Ishikawa (cell line): ENCODE measurements at regions not wholly inside any gene's neighbourhood (a gene's known extent, or its start where the extent isn't known, plus 50 kb on each side); places are given as distances from the start of the nearest gene placed in this dataset.

Experiments used
- CEBPB ChIP-seq: IDR thresholded peaks from 2 replicates; pipeline ENCODE4 v1.6.1; 2012
- CREB1 ChIP-seq: IDR thresholded peaks from 2 replicates; pipeline ENCODE4 v1.6.1; 2012; ENCODE audit warnings: low read depth
- EGR1 ChIP-seq: IDR thresholded peaks from 2 replicates; pipeline ENCODE4 v1.6.1; 2012
- EP300 ChIP-seq: IDR thresholded peaks from 2 replicates; pipeline ENCODE4 v1.6.1; 2012; ENCODE audit warnings: borderline replicate concordance
- FOXM1 ChIP-seq: IDR thresholded peaks from 2 replicates; pipeline ENCODE4 v1.6.1; 2012; ENCODE audit warnings: low read depth, borderline replicate concordance
- MAX ChIP-seq: IDR thresholded peaks from 2 replicates; pipeline ENCODE4 v1.6.1; 2012
- NFIC ChIP-seq: IDR thresholded peaks from 2 replicates; pipeline ENCODE4 v1.6.1; 2012
- RAD21 ChIP-seq: IDR thresholded peaks from 2 replicates; pipeline ENCODE4 v1.6.1; 2012; ENCODE audit warnings: low read depth
- REST ChIP-seq: IDR thresholded peaks from 2 replicates; pipeline ENCODE4 v1.6.1; 2012; ENCODE audit warnings: low read depth, mild to moderate bottlenecking
- TAF1 ChIP-seq: IDR thresholded peaks from 2 replicates; pipeline ENCODE4 v1.6.1; 2012; ENCODE audit warnings: low read depth, mild to moderate bottlenecking
- TCF12 ChIP-seq: IDR thresholded peaks from 2 replicates; pipeline ENCODE4 v1.6.1; 2012; ENCODE audit warnings: low read depth
- TEAD4 ChIP-seq: IDR thresholded peaks from 2 replicates; pipeline ENCODE4 v1.6.1; 2012
- USF1 ChIP-seq: IDR thresholded peaks from 2 replicates; pipeline ENCODE4 v1.6.1; 2012
- YY1 ChIP-seq: IDR thresholded peaks from 2 replicates; pipeline ENCODE4 v1.6.1; 2012; ENCODE audit warnings: low read depth
- ZBTB7A ChIP-seq: IDR thresholded peaks from 2 replicates; pipeline ENCODE4 v1.6.1; 2012; ENCODE audit warnings: low read depth

DNA sequence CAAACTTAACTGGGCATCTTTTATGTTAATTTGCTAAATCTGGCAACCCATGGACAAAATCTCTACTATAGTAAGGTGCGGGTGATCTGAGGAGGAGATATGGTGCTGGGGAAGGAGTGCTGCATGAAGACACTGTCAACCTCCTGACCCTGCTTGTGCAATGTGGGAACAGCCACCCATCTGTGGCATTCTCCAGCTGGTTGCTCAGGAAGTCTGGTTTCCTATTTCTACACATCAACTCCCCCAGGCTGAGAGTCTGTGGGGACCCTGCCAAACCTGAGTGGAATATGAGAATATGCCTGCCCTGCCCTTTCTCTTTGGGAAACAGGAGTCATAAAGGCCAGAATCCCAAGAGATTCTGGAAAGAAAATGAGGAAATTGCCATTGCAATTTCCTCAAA lies 60.1 kb upstream of the PAX3 start:
- TF ChIP-seq EGR1 (no peak), ZBTB7A (no peak), RAD21 (no peak), TAF1 (no peak), NFIC (no peak), YY1 (no peak), TCF12 (peak; percentile 70), TEAD4 (peak; percentile 42; the same call in 1 of the 2 replicates), MAX (no peak), EP300 (peak; percentile 59), CEBPB (peak; percentile 81)

GRCh38 chr2:222360146-222360545 lies 61.3 kb upstream of the PAX3 start:
- TF ChIP-seq RAD21 (no peak), ZBTB7A (no peak), CEBPB (no peak), YY1 (no peak), EP300 (no peak), REST (no peak), TCF12 (no peak), EGR1 (no peak), USF1 (no peak), FOXM1 (no peak), CREB1 (no peak), NFIC (no peak), MAX (no peak), TEAD4 (no peak), TAF1 (no peak)

- TF ChIP-seq CEBPB (no peak), EP300 (no peak), YY1 (no peak), MAX (no peak), ZBTB7A (no peak), TCF12 (no peak), USF1 (no peak), EGR1 (no peak), RAD21 (no peak), TAF1 (no peak), TEAD4 (no peak), REST (no peak), FOXM1 (no peak), NFIC (no peak), CREB1 (no peak)
These were observed 62.2 kb upstream of the PAX3 start for GRCh38 chr2:222360997-222361396.

- TF ChIP-seq RAD21 (no peak), ZBTB7A (no peak), REST (no peak), USF1 (no peak), YY1 (no peak), CEBPB (no peak), MAX (no peak), TAF1 (no peak), TEAD4 (no peak), TCF12 (no peak), NFIC (no peak), EP300 (no peak)
These were observed 62.6 kb upstream of the SGPP2 start for GRCh38 chr2:222361787-222362186.
